HepG2 (cell line): ENCODE measurements at regions not wholly inside any gene's neighbourhood (a gene's known extent, or its start where the extent isn't known, plus 50 kb on each side); places are given as distances from the start of the nearest gene placed in this dataset.

Experiments
- ATAC-seq: fragments of 200-7000 bp; cut with Tn5 transposase; 3 replicates; pipeline ENCODE4 v1.9.1; 2020; ENCODE audit warnings: mild to moderate bottlenecking, moderate library complexity
- BruUV-seq: library from RNA; stranded (reverse); fragments of 400-500 nt; replicated peaks from 2 replicates; lab custom pipeline; 2021; lab: Mats Ljungman, UMichigan
- CTCF ChIA-PET: fragments of 300-600 bp; formaldehyde crosslinking; extraction: SDS; loops from one replicate; lab custom pipeline; 2021; ENCODE audit warnings: low total read pairs, inconsistent platforms, low intra/inter-chr PET ratio; lab: Yijun Ruan, JAX
- POLR2A ChIA-PET: fragments of 350-600 bp; sonication (Branson Sonifier 250); formaldehyde crosslinking; loops from one replicate; lab custom pipeline; 2020; ENCODE audit warnings: antibody characterized with exemption, inconsistent platforms; lab: Yijun Ruan, JAX
- DNase-seq: peaks from one replicate; pipeline ENCODE4 v3.0.0-alpha.2; 2015; ENCODE audit warnings: low spot score
- FAIRE-seq: peaks from 3 replicates; lab custom pipeline; 2011; peaks lifted over from hg19 to GRCh38; lab: Jason Lieb, UNC
- H2AFZ ChIP-seq: one replicate; pipeline ENCODE4 v1.6.1; 2011; ENCODE audit warnings: low read length, inconsistent platforms
- H3K27ac ChIP-seq: fragments of 300-600 bp; 3 replicates; pipeline ENCODE4 v1.8.0; 2011; ENCODE audit warnings: mixed run types, mild to moderate bottlenecking, mixed read lengths, low read length, inconsistent platforms; ENCODE audit not compliant: insufficient read depth; ENCODE audit errors: extremely low read length
- H3K27me3 ChIP-seq, 2 experiments: fragments of 200-600 bp in 1 of 2; 2 replicates in 1 of 2; 3 replicates in 1 of 2; pipeline versions ENCODE4 v1.6.0 to v1.8.0; 2011; ENCODE audit warnings: low read length in 2 of 2, mild to moderate bottlenecking in 2 of 2, moderate library complexity in 2 of 2, inconsistent platforms in 1 of 2; ENCODE audit not compliant: insufficient read depth in 2 of 2, control insufficient read depth in 1 of 2
- H3K36me3 ChIP-seq, 2 experiments: fragments of 200-600 bp in 1 of 2; replicated peaks in 1 of 2; 2 replicates in 1 of 2; 3 replicates in 1 of 2; pipeline versions ENCODE4 v1.5.1 to v1.8.0; 2011; ENCODE audit warnings: low read length in 2 of 2, inconsistent platforms in 1 of 2; ENCODE audit not compliant: insufficient read depth in 2 of 2, control insufficient read depth in 1 of 2
- H3K4me1 ChIP-seq: 2 replicates; pipeline ENCODE4 v1.5.1; 2012; ENCODE audit warnings: low read length, inconsistent platforms; ENCODE audit not compliant: insufficient read depth
- H3K4me2 ChIP-seq: 2 replicates; pipeline ENCODE4 v1.6.0; 2011; ENCODE audit warnings: low read depth, low read length, inconsistent platforms
- H3K4me3 ChIP-seq, 3 experiments: fragments of 200-600 bp in 1 of 3; sonication (generic), shearing (Covaris generic) in 1 of 3; replicated peaks in 1 of 3; 2 replicates each; pipeline ENCODE4 v1.5.1; 2011 to 2016; ENCODE audit warnings: low read length in 3 of 3, inconsistent platforms in 2 of 3, low read depth in 2 of 3, mild to moderate bottlenecking in 2 of 3, control low read depth in 1 of 3, mixed read lengths in 1 of 3; ENCODE audit not compliant: insufficient read depth in 1 of 3
- H3K79me2 ChIP-seq: one replicate; pipeline ENCODE4 v1.6.1; 2011; ENCODE audit warnings: low read length, inconsistent platforms; ENCODE audit not compliant: insufficient read depth
- H3K9ac ChIP-seq: 2 replicates; pipeline ENCODE4 v1.6.0; 2011; ENCODE audit warnings: mild to moderate bottlenecking, low read depth, low read length, inconsistent platforms; ENCODE audit not compliant: insufficient read depth
- H3K9me3 ChIP-seq: 2 replicates; pipeline ENCODE4 v1.5.1; 2012; ENCODE audit warnings: mild to moderate bottlenecking, low read length
- H4K20me1 ChIP-seq: 2 replicates; pipeline ENCODE4 v1.6.0; 2011; ENCODE audit warnings: inconsistent platforms, mild to moderate bottlenecking, low read length, moderate library complexity; ENCODE audit not compliant: insufficient read depth
- ETV5 ChIP-seq: IDR thresholded peaks from 2 replicates; pipeline ENCODE4 v1.6.1; 2018; ENCODE audit warnings: missing biosample characterization, missing genetic modification reagents, inconsistent platforms, borderline replicate concordance
- ZNF775 ChIP-seq: sonication (generic); formaldehyde crosslinking; IDR thresholded peaks from 2 replicates; pipeline ENCODE4 v1.4.0; 2020; ENCODE audit warnings: missing genetic modification reagents, mild to moderate bottlenecking, moderate library complexity, borderline replicate concordance
- WGBS: methylation state at CpG from one replicate; pipeline ENCODE4 v1.1.6; 2017; ENCODE audit warnings: low lambda C conversion rate; 5-methylcytosine and 5-hydroxymethylcytosine counted together
- in situ Hi-C: cut with HindIII; loops from 2 replicates; pipeline ENCODE4 v1.10.0; 2017; ENCODE audit warnings: low pct_unique_long_range_greater_than_20kb; ENCODE audit not compliant: extremely low pct_ligation_motif_present
- intact Hi-C: fragments of 100-400 bp; cut with micrococcal nuclease; formaldehyde crosslinking; loops from one replicate; pipeline ENCODE4 v1.10.0; 2022; ENCODE audit not compliant: unreplicated experiment
- TF ChIP-seq, protein P1 (sequence below): sonication (generic); formaldehyde crosslinking; IDR thresholded peaks from 2 replicates; pipeline ENCODE4 v1.4.0; 2020; ENCODE audit warnings: missing genetic modification reagents, mild to moderate bottlenecking, borderline replicate concordance
- TF ChIP-seq, protein P2 (sequence below): sonication (generic); formaldehyde crosslinking; IDR thresholded peaks from 2 replicates; pipeline ENCODE4 v1.5.0; 2020; ENCODE audit warnings: mild to moderate bottlenecking, missing genetic modification reagents, borderline replicate concordance

DNA sequence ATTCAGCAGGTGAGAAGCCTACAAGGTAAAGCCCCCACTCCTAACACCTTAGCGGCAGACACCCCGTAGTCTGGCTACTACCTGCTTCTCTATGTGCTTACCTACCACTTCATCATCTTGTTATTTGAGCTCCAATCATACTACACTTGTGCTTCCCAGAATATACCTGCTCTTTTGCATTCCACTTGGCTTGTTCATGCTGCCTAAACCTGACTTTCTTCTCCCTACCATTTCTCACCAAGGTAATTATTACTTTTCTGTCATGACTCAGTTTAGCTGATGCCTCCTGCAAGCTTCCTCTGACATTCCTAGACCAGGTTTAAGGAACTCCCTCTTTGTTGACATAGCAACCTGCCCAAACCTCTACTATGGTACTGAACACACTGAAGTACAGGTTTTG is 495.6 kb upstream of the C1orf87 start:
- BruUV-seq, result no TSS peak
- in situ Hi-C loops, result no loop called here

More for the DNA sequence above, 495.6 kb upstream of the C1orf87 start:
- no peaks in the 10 kb centered on the region for H4K20me1 ChIP-seq
- no peak overlapping the region for H3K4me2 ChIP-seq
- no peaks in the 10 kb centered on the region for H3K27me3 ChIP-seq
- FAIRE-seq, result no peak
- no peaks in the 10 kb centered on the region for H3K36me3 ChIP-seq
- POLR2A ChIA-PET, result no interaction called here
- no peak overlapping the region for H3K27ac ChIP-seq
- H3K9me3 ChIP-seq, result no peaks in the 10 kb centered on the region
- no peaks in the 10 kb centered on the region for H3K79me2 ChIP-seq
- 0 out of 2 replicates have a peak, but pooled peaks cover 10% of the 10 kb centered on the region for H3K4me1 ChIP-seq
- DNase-seq, result no peak
- no peak for ATAC-seq
- TF ChIP-seq ETV5 (CRISPR knock-in tag) (no peak), ZNF775 (no peak)
- TF ChIP-seq, protein P1, sequence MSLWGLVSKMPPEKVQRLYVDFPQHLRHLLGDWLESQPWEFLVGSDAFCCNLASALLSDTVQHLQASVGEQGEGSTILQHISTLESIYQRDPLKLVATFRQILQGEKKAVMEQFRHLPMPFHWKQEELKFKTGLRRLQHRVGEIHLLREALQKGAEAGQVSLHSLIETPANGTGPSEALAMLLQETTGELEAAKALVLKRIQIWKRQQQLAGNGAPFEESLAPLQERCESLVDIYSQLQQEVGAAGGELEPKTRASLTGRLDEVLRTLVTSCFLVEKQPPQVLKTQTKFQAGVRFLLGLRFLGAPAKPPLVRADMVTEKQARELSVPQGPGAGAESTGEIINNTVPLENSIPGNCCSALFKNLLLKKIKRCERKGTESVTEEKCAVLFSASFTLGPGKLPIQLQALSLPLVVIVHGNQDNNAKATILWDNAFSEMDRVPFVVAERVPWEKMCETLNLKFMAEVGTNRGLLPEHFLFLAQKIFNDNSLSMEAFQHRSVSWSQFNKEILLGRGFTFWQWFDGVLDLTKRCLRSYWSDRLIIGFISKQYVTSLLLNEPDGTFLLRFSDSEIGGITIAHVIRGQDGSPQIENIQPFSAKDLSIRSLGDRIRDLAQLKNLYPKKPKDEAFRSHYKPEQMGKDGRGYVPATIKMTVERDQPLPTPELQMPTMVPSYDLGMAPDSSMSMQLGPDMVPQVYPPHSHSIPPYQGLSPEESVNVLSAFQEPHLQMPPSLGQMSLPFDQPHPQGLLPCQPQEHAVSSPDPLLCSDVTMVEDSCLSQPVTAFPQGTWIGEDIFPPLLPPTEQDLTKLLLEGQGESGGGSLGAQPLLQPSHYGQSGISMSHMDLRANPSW, result no peak
- TF ChIP-seq, protein P2, sequence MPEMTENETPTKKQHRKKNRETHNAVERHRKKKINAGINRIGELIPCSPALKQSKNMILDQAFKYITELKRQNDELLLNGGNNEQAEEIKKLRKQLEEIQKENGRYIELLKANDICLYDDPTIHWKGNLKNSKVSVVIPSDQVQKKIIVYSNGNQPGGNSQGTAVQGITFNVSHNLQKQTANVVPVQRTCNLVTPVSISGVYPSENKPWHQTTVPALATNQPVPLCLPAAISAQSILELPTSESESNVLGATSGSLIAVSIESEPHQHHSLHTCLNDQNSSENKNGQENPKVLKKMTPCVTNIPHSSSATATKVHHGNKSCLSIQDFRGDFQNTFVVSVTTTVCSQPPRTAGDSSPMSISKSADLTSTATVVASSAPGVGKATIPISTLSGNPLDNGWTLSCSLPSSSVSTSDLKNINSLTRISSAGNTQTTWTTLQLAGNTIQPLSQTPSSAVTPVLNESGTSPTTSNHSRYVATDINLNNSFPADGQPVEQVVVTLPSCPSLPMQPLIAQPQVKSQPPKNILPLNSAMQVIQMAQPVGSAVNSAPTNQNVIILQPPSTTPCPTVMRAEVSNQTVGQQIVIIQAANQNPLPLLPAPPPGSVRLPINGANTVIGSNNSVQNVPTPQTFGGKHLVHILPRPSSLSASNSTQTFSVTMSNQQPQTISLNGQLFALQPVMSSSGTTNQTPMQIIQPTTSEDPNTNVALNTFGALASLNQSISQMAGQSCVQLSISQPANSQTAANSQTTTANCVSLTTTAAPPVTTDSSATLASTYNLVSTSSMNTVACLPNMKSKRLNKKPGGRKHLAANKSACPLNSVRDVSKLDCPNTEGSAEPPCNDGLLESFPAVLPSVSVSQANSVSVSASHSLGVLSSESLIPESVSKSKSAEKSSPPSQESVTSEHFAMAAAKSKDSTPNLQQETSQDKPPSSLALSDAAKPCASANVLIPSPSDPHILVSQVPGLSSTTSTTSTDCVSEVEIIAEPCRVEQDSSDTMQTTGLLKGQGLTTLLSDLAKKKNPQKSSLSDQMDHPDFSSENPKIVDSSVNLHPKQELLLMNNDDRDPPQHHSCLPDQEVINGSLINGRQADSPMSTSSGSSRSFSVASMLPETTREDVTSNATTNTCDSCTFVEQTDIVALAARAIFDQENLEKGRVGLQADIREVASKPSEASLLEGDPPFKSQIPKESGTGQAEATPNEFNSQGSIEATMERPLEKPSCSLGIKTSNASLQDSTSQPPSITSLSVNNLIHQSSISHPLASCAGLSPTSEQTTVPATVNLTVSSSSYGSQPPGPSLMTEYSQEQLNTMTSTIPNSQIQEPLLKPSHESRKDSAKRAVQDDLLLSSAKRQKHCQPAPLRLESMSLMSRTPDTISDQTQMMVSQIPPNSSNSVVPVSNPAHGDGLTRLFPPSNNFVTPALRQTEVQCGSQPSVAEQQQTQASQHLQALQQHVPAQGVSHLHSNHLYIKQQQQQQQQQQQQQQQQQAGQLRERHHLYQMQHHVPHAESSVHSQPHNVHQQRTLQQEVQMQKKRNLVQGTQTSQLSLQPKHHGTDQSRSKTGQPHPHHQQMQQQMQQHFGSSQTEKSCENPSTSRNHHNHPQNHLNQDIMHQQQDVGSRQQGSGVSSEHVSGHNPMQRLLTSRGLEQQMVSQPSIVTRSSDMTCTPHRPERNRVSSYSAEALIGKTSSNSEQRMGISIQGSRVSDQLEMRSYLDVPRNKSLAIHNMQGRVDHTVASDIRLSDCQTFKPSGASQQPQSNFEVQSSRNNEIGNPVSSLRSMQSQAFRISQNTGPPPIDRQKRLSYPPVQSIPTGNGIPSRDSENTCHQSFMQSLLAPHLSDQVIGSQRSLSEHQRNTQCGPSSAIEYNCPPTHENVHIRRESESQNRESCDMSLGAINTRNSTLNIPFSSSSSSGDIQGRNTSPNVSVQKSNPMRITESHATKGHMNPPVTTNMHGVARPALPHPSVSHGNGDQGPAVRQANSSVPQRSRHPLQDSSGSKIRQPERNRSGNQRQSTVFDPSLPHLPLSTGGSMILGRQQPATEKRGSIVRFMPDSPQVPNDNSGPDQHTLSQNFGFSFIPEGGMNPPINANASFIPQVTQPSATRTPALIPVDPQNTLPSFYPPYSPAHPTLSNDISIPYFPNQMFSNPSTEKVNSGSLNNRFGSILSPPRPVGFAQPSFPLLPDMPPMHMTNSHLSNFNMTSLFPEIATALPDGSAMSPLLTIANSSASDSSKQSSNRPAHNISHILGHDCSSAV (CRISPR knock-in tag), result no peak
- H3K4me3 ChIP-seq, result no peak overlapping the region
- no peak overlapping the region for H3K9ac ChIP-seq
- H2AFZ ChIP-seq, result no peak overlapping the region
- intact Hi-C loops, result no loop called here
- CTCF ChIA-PET, result no interaction called here
- 4% methylated on average over 2 of the region's 2 CpGs for WGBS
